H1 (cell line): ENCODE measurements at regions not wholly inside any gene's neighbourhood (a gene's known extent, or its start where the extent isn't known, plus 50 kb on each side); places are given as distances from the start of the nearest gene placed in this dataset.

Experiments used
- BRCA1 ChIP-seq: IDR thresholded peaks from 2 replicates; pipeline ENCODE4 v1.6.1; 2012; ENCODE audit warnings: low read depth, low read length, improper control_type of control experiment
- EGR1 ChIP-seq: IDR thresholded peaks from 2 replicates; pipeline ENCODE4 v1.6.1; 2011; ENCODE audit warnings: low read depth, low read length, borderline replicate concordance
- GTF2F1 ChIP-seq: IDR thresholded peaks from 2 replicates; pipeline ENCODE4 v1.6.1; 2012; ENCODE audit warnings: low read depth, low read length, improper control_type of control experiment, borderline replicate concordance
- JUN ChIP-seq: IDR thresholded peaks from 2 replicates; pipeline ENCODE4 v1.6.1; 2011; ENCODE audit warnings: low read depth, mild to moderate bottlenecking, improper control_type of control experiment, low read length
- NRF1 ChIP-seq: IDR thresholded peaks from 2 replicates; pipeline ENCODE4 v1.6.1; 2011; ENCODE audit warnings: mild to moderate bottlenecking, low read depth, low read length, improper control_type of control experiment
- POLR2A ChIP-seq, 2 experiments: IDR thresholded peaks; 1 replicate in 1 of 2; 2 replicates in 1 of 2; pipeline ENCODE4 v1.6.1; 2011; ENCODE audit warnings: low read depth in 2 of 2, low read length in 2 of 2, mild to moderate bottlenecking in 2 of 2; ENCODE audit errors: control extremely low read depth in 1 of 2
- RAD21 ChIP-seq, 2 experiments: IDR thresholded peaks in 1 of 2; conservative IDR thresholded peaks in 1 of 2; 2 replicates each; pipeline ENCODE4 v1.6.1; 2011; ENCODE audit warnings: low read depth in 2 of 2, low read length in 2 of 2, improper control_type of control experiment in 1 of 2, inconsistent platforms in 1 of 2, mild to moderate bottlenecking in 1 of 2, moderate library complexity in 1 of 2
- TF ChIP-seq, protein P1 (sequence below): fragments of 300-600 bp; sonication (generic); IDR thresholded peaks from 2 replicates; pipeline ENCODE4 v1.7.1; 2012; ENCODE audit warnings: low read length, moderate library complexity, mild to moderate bottlenecking, inconsistent platforms; ENCODE audit not compliant: insufficient replicate concordance

DNA sequence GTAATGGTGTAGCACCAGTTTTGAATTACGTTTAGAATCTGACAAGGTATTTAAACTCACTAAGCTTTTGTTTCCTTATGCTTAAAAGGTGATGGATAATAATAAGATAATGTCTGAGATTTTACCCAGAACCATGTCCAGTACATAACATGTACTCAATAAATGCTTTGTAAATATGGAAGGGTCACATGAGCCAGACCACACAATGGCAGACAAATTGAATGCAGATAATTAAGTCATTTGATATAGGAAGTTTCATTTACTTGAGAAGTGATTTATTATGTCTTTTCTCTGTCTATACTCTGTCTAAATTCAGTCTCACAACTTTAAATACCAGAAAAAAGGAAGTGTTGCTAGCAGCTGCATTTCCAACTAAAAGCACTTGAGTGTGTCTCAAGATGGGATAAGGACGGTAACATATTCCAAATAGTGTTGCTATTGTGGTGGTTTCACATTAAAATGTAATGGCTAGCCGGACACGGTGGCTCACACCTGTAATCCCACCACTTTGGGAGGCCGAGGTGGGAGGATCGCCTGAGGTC, 52.5 kb upstream of the DHX40 start (continued):
- TF ChIP-seq, protein P1, sequence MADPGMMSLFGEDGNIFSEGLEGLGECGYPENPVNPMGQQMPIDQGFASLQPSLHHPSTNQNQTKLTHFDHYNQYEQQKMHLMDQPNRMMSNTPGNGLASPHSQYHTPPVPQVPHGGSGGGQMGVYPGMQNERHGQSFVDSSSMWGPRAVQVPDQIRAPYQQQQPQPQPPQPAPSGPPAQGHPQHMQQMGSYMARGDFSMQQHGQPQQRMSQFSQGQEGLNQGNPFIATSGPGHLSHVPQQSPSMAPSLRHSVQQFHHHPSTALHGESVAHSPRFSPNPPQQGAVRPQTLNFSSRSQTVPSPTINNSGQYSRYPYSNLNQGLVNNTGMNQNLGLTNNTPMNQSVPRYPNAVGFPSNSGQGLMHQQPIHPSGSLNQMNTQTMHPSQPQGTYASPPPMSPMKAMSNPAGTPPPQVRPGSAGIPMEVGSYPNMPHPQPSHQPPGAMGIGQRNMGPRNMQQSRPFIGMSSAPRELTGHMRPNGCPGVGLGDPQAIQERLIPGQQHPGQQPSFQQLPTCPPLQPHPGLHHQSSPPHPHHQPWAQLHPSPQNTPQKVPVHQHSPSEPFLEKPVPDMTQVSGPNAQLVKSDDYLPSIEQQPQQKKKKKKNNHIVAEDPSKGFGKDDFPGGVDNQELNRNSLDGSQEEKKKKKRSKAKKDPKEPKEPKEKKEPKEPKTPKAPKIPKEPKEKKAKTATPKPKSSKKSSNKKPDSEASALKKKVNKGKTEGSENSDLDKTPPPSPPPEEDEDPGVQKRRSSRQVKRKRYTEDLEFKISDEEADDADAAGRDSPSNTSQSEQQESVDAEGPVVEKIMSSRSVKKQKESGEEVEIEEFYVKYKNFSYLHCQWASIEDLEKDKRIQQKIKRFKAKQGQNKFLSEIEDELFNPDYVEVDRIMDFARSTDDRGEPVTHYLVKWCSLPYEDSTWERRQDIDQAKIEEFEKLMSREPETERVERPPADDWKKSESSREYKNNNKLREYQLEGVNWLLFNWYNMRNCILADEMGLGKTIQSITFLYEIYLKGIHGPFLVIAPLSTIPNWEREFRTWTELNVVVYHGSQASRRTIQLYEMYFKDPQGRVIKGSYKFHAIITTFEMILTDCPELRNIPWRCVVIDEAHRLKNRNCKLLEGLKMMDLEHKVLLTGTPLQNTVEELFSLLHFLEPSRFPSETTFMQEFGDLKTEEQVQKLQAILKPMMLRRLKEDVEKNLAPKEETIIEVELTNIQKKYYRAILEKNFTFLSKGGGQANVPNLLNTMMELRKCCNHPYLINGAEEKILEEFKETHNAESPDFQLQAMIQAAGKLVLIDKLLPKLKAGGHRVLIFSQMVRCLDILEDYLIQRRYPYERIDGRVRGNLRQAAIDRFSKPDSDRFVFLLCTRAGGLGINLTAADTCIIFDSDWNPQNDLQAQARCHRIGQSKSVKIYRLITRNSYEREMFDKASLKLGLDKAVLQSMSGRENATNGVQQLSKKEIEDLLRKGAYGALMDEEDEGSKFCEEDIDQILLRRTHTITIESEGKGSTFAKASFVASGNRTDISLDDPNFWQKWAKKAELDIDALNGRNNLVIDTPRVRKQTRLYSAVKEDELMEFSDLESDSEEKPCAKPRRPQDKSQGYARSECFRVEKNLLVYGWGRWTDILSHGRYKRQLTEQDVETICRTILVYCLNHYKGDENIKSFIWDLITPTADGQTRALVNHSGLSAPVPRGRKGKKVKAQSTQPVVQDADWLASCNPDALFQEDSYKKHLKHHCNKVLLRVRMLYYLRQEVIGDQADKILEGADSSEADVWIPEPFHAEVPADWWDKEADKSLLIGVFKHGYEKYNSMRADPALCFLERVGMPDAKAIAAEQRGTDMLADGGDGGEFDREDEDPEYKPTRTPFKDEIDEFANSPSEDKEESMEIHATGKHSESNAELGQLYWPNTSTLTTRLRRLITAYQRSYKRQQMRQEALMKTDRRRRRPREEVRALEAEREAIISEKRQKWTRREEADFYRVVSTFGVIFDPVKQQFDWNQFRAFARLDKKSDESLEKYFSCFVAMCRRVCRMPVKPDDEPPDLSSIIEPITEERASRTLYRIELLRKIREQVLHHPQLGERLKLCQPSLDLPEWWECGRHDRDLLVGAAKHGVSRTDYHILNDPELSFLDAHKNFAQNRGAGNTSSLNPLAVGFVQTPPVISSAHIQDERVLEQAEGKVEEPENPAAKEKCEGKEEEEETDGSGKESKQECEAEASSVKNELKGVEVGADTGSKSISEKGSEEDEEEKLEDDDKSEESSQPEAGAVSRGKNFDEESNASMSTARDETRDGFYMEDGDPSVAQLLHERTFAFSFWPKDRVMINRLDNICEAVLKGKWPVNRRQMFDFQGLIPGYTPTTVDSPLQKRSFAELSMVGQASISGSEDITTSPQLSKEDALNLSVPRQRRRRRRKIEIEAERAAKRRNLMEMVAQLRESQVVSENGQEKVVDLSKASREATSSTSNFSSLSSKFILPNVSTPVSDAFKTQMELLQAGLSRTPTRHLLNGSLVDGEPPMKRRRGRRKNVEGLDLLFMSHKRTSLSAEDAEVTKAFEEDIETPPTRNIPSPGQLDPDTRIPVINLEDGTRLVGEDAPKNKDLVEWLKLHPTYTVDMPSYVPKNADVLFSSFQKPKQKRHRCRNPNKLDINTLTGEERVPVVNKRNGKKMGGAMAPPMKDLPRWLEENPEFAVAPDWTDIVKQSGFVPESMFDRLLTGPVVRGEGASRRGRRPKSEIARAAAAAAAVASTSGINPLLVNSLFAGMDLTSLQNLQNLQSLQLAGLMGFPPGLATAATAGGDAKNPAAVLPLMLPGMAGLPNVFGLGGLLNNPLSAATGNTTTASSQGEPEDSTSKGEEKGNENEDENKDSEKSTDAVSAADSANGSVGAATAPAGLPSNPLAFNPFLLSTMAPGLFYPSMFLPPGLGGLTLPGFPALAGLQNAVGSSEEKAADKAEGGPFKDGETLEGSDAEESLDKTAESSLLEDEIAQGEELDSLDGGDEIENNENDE, result no peak
- TF ChIP-seq EGR1, result no peak
- no peak for TF ChIP-seq JUN
- no peak for TF ChIP-seq POLR2A (IDR thresholded peaks at IDR 0.05; ENCODE audit: control extremely low read depth in 1 of 2, low read depth in 2 of 2, low read length in 2 of 2)
- no peak for TF ChIP-seq GTF2F1
- no peak for TF ChIP-seq NRF1
- no peak for TF ChIP-seq BRCA1
- TF ChIP-seq RAD21 (IDR thresholded peaks at IDR 0.05 in 1 of 2, conservative IDR thresholded peaks at IDR 0.05 in 1 of 2; ENCODE audit: low read depth in 2 of 2, low read length in 2 of 2), result no peak
